ENCODE measurements at regions not wholly inside any gene's neighbourhood (a gene's known extent, or its start where the extent isn't known, plus 50 kb on each side); places are given as distances from the start of the nearest gene placed in this dataset.

DNA sequence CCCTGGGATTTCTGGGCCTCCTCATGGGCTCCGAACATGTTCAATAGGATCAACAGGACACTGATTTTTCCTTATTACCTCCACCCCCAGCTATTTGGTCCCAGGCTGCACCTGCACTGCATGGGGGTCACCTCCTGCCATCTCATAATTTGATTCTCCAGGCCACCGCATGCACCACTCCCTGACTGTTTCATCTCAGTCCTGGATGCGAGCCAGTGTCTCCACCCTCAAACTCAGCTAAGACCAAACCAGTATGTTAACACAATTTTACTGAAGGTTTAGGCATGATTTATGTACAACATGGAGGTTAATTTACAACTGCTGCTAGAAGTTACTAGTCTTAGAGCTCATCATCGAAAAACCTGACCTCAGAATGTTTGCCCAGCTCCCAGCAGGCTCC, 249.5 kb downstream of the UACA start:
- no peak for TF ChIP-seq POLR2AphosphoS5 (IDR thresholded peaks at IDR 0.05)
- TF ChIP-seq POLR2A (IDR thresholded peaks at IDR 0.05), result no peak

All from prostate gland (tissue), 1 donor.